Karpas-422 (cell line): ENCODE measurements at regions not wholly inside any gene's neighbourhood (a gene's known extent, or its start where the extent isn't known, plus 50 kb on each side); places are given as distances from the start of the nearest gene placed in this dataset.

Experiments used
- DNase-seq: peaks from one replicate; pipeline ENCODE4 v3.0.0-alpha.2; 2015
- H2AFZ ChIP-seq: fragments of 200-600 bp; sonication (generic); 2 replicates; pipeline ENCODE4 v1.6.1; 2014; ENCODE audit warnings: antibody characterized with exemption, low read length, mixed read lengths
- H3K27ac ChIP-seq: fragments of 200-600 bp; sonication (generic); 2 replicates; pipeline ENCODE4 v1.5.1; 2014; ENCODE audit warnings: mild to moderate bottlenecking, low read length, moderate library complexity
- H3K27me3 ChIP-seq: fragments of 200-600 bp; sonication (generic); 2 replicates; pipeline ENCODE4 v1.6.1; 2014; ENCODE audit warnings: low read length, mixed read lengths
- H3K36me3 ChIP-seq: fragments of 200-600 bp; sonication (generic); 2 replicates; pipeline ENCODE4 v1.6.1; 2014; ENCODE audit warnings: low read length, mixed read lengths; ENCODE audit not compliant: insufficient read depth
- H3K4me1 ChIP-seq: fragments of 200-600 bp; sonication (generic); 2 replicates; pipeline ENCODE4 v1.6.1; 2014; ENCODE audit warnings: mild to moderate bottlenecking, low read length, mixed read lengths
- H3K4me2 ChIP-seq: fragments of 200-600 bp; sonication (generic); 2 replicates; pipeline ENCODE4 v1.6.1; 2014; ENCODE audit warnings: low read length, low read depth, mild to moderate bottlenecking; ENCODE audit not compliant: poor library complexity, severe bottlenecking
- H3K4me3 ChIP-seq: fragments of 200-600 bp; sonication (generic); 2 replicates; pipeline ENCODE4 v1.5.1; 2014; ENCODE audit warnings: mild to moderate bottlenecking, antibody characterized with exemption, low read length, mixed read lengths
- H3K79me2 ChIP-seq: fragments of 200-600 bp; sonication (generic); 2 replicates; pipeline ENCODE4 v1.6.1; 2014; ENCODE audit warnings: mild to moderate bottlenecking, low read length, mixed read lengths
- H3K9ac ChIP-seq: fragments of 200-600 bp; sonication (generic); 2 replicates; pipeline ENCODE4 v1.6.0; 2014; ENCODE audit warnings: low read length
- H3K9me2 ChIP-seq: fragments of 200-600 bp; sonication (generic), shearing (Covaris generic); replicated peaks from 2 replicates; pipeline ENCODE4 v1.6.0; 2014; ENCODE audit warnings: mild to moderate bottlenecking, low read length, moderate library complexity; ENCODE audit not compliant: insufficient read depth
- H3K9me3 ChIP-seq: fragments of 300-700, 200-600 bp; sonication (generic); 2 replicates; pipeline ENCODE4 v1.6.1; 2014; ENCODE audit warnings: low read length, mixed read lengths
- H4K20me1 ChIP-seq: fragments of 200-600 bp; sonication (generic); 2 replicates; pipeline ENCODE4 v1.6.1; 2014; ENCODE audit warnings: mild to moderate bottlenecking, antibody characterized with exemption, low read length, low read depth; ENCODE audit not compliant: insufficient read depth

GRCh38 chr7:28309704-28310459 is 102.4 kb upstream of the CREB5 start:
- Histone ChIP-seq H3K27me3 (no peaks in the 10 kb centered on the region), H3K9me2 (no peaks in the 10 kb centered on the region), H3K9ac (no peak overlapping the region), H3K4me1 (no peaks in the 10 kb centered on the region), H2AFZ (no peak overlapping the region), H3K36me3 (no peaks in the 10 kb centered on the region), H4K20me1 (no peaks in the 10 kb centered on the region), H3K27ac (no peak overlapping the region), H3K4me2 (no peak overlapping the region), H3K79me2 (no peaks in the 10 kb centered on the region), H3K9me3 (no peaks in the 10 kb centered on the region), H3K4me3 (no peak overlapping the region)
- DNase-seq = no peak

- H3K27me3 ChIP-seq = no peaks in the 10 kb centered on the region
- H4K20me1 ChIP-seq = no peaks in the 10 kb centered on the region
- H3K79me2 ChIP-seq = no peaks in the 10 kb centered on the region
- H3K27ac ChIP-seq = no peak overlapping the region
- H3K36me3 ChIP-seq = no peaks in the 10 kb centered on the region
- no peak overlapping the region for H3K4me3 ChIP-seq
- H3K4me2 ChIP-seq = no peak overlapping the region
- no peaks in the 10 kb centered on the region for H3K9me2 ChIP-seq
- no peak overlapping the region for H3K9ac ChIP-seq
- no peaks in the 10 kb centered on the region for H3K9me3 ChIP-seq
- H2AFZ ChIP-seq = no peak overlapping the region
- DNase-seq = no peak
- H3K4me1 ChIP-seq = no peaks in the 10 kb centered on the region
Measured at GRCh38 chr7:28310460-28310848, 101.9 kb upstream of the CREB5 start.

GRCh38 chr7:28311670-28312069 is 100.6 kb upstream of the CREB5 start:
- H3K4me3 ChIP-seq = no peak overlapping the region
- H3K4me2 ChIP-seq = no peak overlapping the region
- H3K9me2 ChIP-seq = no peaks in the 10 kb centered on the region
- no peak overlapping the region for H2AFZ ChIP-seq
- no peak overlapping the region for H3K9ac ChIP-seq
- no peaks in the 10 kb centered on the region for H3K4me1 ChIP-seq
- no peaks in the 10 kb centered on the region for H4K20me1 ChIP-seq
- H3K9me3 ChIP-seq = no peaks in the 10 kb centered on the region
- no peaks in the 10 kb centered on the region for H3K27me3 ChIP-seq
- no peaks in the 10 kb centered on the region for H3K79me2 ChIP-seq
- H3K36me3 ChIP-seq = no peaks in the 10 kb centered on the region
- no peak for DNase-seq
- H3K27ac ChIP-seq = no peak overlapping the region

GRCh38 chr7:28312948-28313347 is 99.4 kb upstream of the CREB5 start:
- no peak overlapping the region for H3K27ac ChIP-seq
- H3K4me3 ChIP-seq = no peak overlapping the region
- no peak overlapping the region for H3K9ac ChIP-seq
- no peaks in the 10 kb centered on the region for H3K9me3 ChIP-seq
- no peaks in the 10 kb centered on the region for H3K27me3 ChIP-seq
- H3K4me1 ChIP-seq = no peaks in the 10 kb centered on the region
- H3K36me3 ChIP-seq = no peaks in the 10 kb centered on the region
- no peak for DNase-seq
- H3K9me2 ChIP-seq = no peaks in the 10 kb centered on the region
- H3K79me2 ChIP-seq = no peaks in the 10 kb centered on the region
- H3K4me2 ChIP-seq = no peak overlapping the region
- no peaks in the 10 kb centered on the region for H4K20me1 ChIP-seq
- H2AFZ ChIP-seq = no peak overlapping the region

- DNase-seq = no peak
- H3K9ac ChIP-seq = no peak overlapping the region
- no peak overlapping the region for H3K4me3 ChIP-seq
- H3K27me3 ChIP-seq = no peaks in the 10 kb centered on the region
- H3K79me2 ChIP-seq = no peaks in the 10 kb centered on the region
- H3K9me2 ChIP-seq = no peaks in the 10 kb centered on the region
- no peaks in the 10 kb centered on the region for H3K4me1 ChIP-seq
- H3K9me3 ChIP-seq = no peaks in the 10 kb centered on the region
- H3K27ac ChIP-seq = no peak overlapping the region
- H3K4me2 ChIP-seq = no peak overlapping the region
- H4K20me1 ChIP-seq = no peaks in the 10 kb centered on the region
- no peak overlapping the region for H2AFZ ChIP-seq
- H3K36me3 ChIP-seq = no peaks in the 10 kb centered on the region
Measured at GRCh38 chr7:28314841-28315240, 97.5 kb upstream of the CREB5 start.

GRCh38 chr7:28315565-28316410 is 96.5 kb upstream of the CREB5 start:
- no peak overlapping the region for H3K9ac ChIP-seq
- H2AFZ ChIP-seq = no peak overlapping the region
- no peaks in the 10 kb centered on the region for H3K9me2 ChIP-seq
- no peak for DNase-seq
- no peaks in the 10 kb centered on the region for H3K79me2 ChIP-seq
- H3K27me3 ChIP-seq = no peaks in the 10 kb centered on the region
- H3K9me3 ChIP-seq = no peaks in the 10 kb centered on the region
- H4K20me1 ChIP-seq = no peaks in the 10 kb centered on the region
- H3K4me3 ChIP-seq = no peak overlapping the region
- H3K4me2 ChIP-seq = no peak overlapping the region
- no peaks in the 10 kb centered on the region for H3K4me1 ChIP-seq
- no peak overlapping the region for H3K27ac ChIP-seq
- no peaks in the 10 kb centered on the region for H3K36me3 ChIP-seq

GRCh38 chr7:28316489-28316888 is 95.8 kb upstream of the CREB5 start:
- DNase-seq = no peak
- no peaks in the 10 kb centered on the region for H3K79me2 ChIP-seq
- no peak overlapping the region for H2AFZ ChIP-seq
- H3K9me2 ChIP-seq = no peaks in the 10 kb centered on the region
- H3K9me3 ChIP-seq = no peaks in the 10 kb centered on the region
- no peak overlapping the region for H3K4me2 ChIP-seq
- no peak overlapping the region for H3K9ac ChIP-seq
- no peak overlapping the region for H3K4me3 ChIP-seq
- no peak overlapping the region for H3K27ac ChIP-seq
- no peaks in the 10 kb centered on the region for H4K20me1 ChIP-seq
- no peaks in the 10 kb centered on the region for H3K27me3 ChIP-seq
- H3K4me1 ChIP-seq = no peaks in the 10 kb centered on the region
- no peaks in the 10 kb centered on the region for H3K36me3 ChIP-seq

GRCh38 chr7:28318101-28318762 is 94.1 kb upstream of the CREB5 start:
- no peaks in the 10 kb centered on the region for H3K9me3 ChIP-seq
- H3K4me1 ChIP-seq = no peaks in the 10 kb centered on the region
- H3K4me3 ChIP-seq = no peak overlapping the region
- no peak overlapping the region for H3K9ac ChIP-seq
- no peak overlapping the region for H2AFZ ChIP-seq
- H3K27ac ChIP-seq = no peak overlapping the region
- H3K36me3 ChIP-seq = no peaks in the 10 kb centered on the region
- no peaks in the 10 kb centered on the region for H3K79me2 ChIP-seq
- DNase-seq = no peak
- H3K4me2 ChIP-seq = no peak overlapping the region
- no peaks in the 10 kb centered on the region for H4K20me1 ChIP-seq
- no peaks in the 10 kb centered on the region for H3K9me2 ChIP-seq
- no peaks in the 10 kb centered on the region for H3K27me3 ChIP-seq
